Stomach (tissue), 8 donors: ENCODE measurements at regions not wholly inside any gene's neighbourhood (a gene's known extent, or its start where the extent isn't known, plus 50 kb on each side); places are given as distances from the start of the nearest gene placed in this dataset.

Experiments
- DNase-seq, 2 donors: peaks; one replicate each; pipeline versions ENCODE4 v3.0.0 to v3.0.0-alpha.2; 2013 to 2019
- H3K27ac ChIP-seq, 5 donors: fragments of 200-600 bp in 4 of 5; sonication (generic) in 4 of 5; one replicate each; pipeline ENCODE4 v1.5.1; 2013 to 2019; ENCODE audit warnings: mild to moderate bottlenecking in 1 of 5, moderate library complexity in 1 of 5
- H3K27me3 ChIP-seq, 3 donors: fragments of 200-600 bp; sonication (generic); one replicate each; pipeline ENCODE4 v1.5.1; 2017 to 2019; ENCODE audit warnings: mixed run types in 1 of 3
- H3K36me3 ChIP-seq, 4 donors: fragments of 200-600 bp; sonication (generic); 1 replicate in 3 of 4; 2 replicates in 1 of 4; pipeline ENCODE4 v1.5.1; 2016 to 2019
- H3K4me1 ChIP-seq, 4 donors: fragments of 200-600 bp; sonication (generic); one replicate each; pipeline ENCODE4 v1.5.1; 2016 to 2019
- H3K4me3 ChIP-seq, 4 donors: fragments of 200-600 bp; sonication (generic) in 3 of 4; one replicate each; pipeline ENCODE4 v1.5.1; 2016 to 2019; ENCODE audit warnings: mild to moderate bottlenecking in 1 of 4
- H3K9me3 ChIP-seq, 4 donors: fragments of 200-600 bp; sonication (generic); one replicate each; pipeline ENCODE4 v1.5.1; 2016 to 2019
- CTCF ChIP-seq, 7 experiments: fragments of 450-650 bp in 4 of 7; fragments of 200-600 bp in 3 of 7; sonication (generic) in 3 of 7; IDR thresholded peaks; one replicate each; pipeline ENCODE4 v1.5.1; 2016 to 2019; ENCODE audit warnings: antibody characterized with exemption in 7 of 7, control low read depth in 2 of 7, mild to moderate bottlenecking in 1 of 7
- EP300 ChIP-seq: sonication (generic); formaldehyde crosslinking; IDR thresholded peaks from one replicate; pipeline ENCODE4 v1.6.1; 2017; ENCODE audit warnings: antibody characterized with exemption
- POLR2A ChIP-seq, 4 donors: fragments of 450-650 bp; IDR thresholded peaks; one replicate each; pipeline ENCODE4 v1.6.1; 2016; ENCODE audit warnings: antibody characterized with exemption in 4 of 4, control low read depth in 2 of 4, mild to moderate bottlenecking in 1 of 4, moderate library complexity in 1 of 4
- POLR2AphosphoS5 ChIP-seq, 3 donors: sonication (generic); formaldehyde crosslinking; IDR thresholded peaks; one replicate each; pipeline ENCODE4 v1.6.1; 2016; ENCODE audit warnings: antibody characterized with exemption in 3 of 3
- WGBS, 5 donors: extraction: QIAGEN DNeasy Blood & Tissue Kit in 3 of 5; methylation state at CpG; one replicate each; pipeline versions ENCODE4 v1.1.5 to v1.1.7; 2013 to 2018; 5-methylcytosine and 5-hydroxymethylcytosine counted together
- intact Hi-C: fragments of 100-400 bp; cut with DNase I; formaldehyde crosslinking; loops from one replicate; pipeline ENCODE4 v1.15.1; 2023; ENCODE audit warnings: low total_unique reads
- donor health status: healthy with polysubstance abuse.
- donor health status: Bipolar disorder and iron deficiency.
- donor health status: healthy.

GRCh38 chr17:72311004-72311403 is 190.2 kb downstream of the SOX9 start:
- peaks cover 0 to 6% (median 0%) of the 10 kb centered on the region in 3 donors for H3K27me3 ChIP-seq
- H3K27ac ChIP-seq: no peak overlapping the region
- TF ChIP-seq CTCF (IDR thresholded peaks at IDR 0.05): no peak
- TF ChIP-seq EP300: no peak
- TF ChIP-seq POLR2AphosphoS5 (IDR thresholded peaks at IDR 0.05): no peak
- TF ChIP-seq POLR2A (IDR thresholded peaks at IDR 0.05): no peak
- H3K4me1 ChIP-seq: no peaks in the 10 kb centered on the region
- no peaks in the 10 kb centered on the region for H3K9me3 ChIP-seq
- H3K36me3 ChIP-seq: no peaks in the 10 kb centered on the region
- 69 to 100% (median 93%) methylated on average over 1 of the region's 1 CpG for WGBS, 5 donors
- intact Hi-C loops: no loop called here
- H3K4me3 ChIP-seq: no peak overlapping the region
- DNase-seq: no peak

GRCh38 chr17:72315122-72315913 is 194.5 kb downstream of the SOX9 start:
- no peak overlapping the region for H3K27ac ChIP-seq
- TF ChIP-seq EP300 (no peak), CTCF (IDR thresholded peaks at IDR 0.05) (no peak), POLR2A (IDR thresholded peaks at IDR 0.05) (no peak), POLR2AphosphoS5 (IDR thresholded peaks at IDR 0.05) (no peak)
- H3K9me3 ChIP-seq: no peaks in the 10 kb centered on the region
- no peaks in the 10 kb centered on the region for H3K4me1 ChIP-seq
- WGBS, 5 donors: 78 to 90% (median 89%) methylated on average over 4 of the region's 4 CpGs
- H3K27me3 ChIP-seq: no peaks in the 10 kb centered on the region
- intact Hi-C loops: no loop called here
- no peak overlapping the region for H3K4me3 ChIP-seq
- H3K36me3 ChIP-seq: no peaks in the 10 kb centered on the region
- DNase-seq: no peak

GRCh38 chr17:72318131-72318530 is 197.3 kb downstream of the SOX9 start:
- H3K27me3 ChIP-seq: no peaks in the 10 kb centered on the region
- 82 to 91% (median 89%) methylated on average over 5 of the region's 5 CpGs for WGBS, 5 donors
- TF ChIP-seq POLR2AphosphoS5 (IDR thresholded peaks at IDR 0.05): no peak
- TF ChIP-seq EP300: no peak
- no peak for TF ChIP-seq POLR2A (IDR thresholded peaks at IDR 0.05)
- no peak for TF ChIP-seq CTCF (IDR thresholded peaks at IDR 0.05)

GRCh38 chr17:72321896-72322295 is 201.1 kb downstream of the SOX9 start:
- Histone ChIP-seq H3K27me3 (no peaks in the 10 kb centered on the region), H3K4me3 (no peak overlapping the region), H3K4me1 (no peaks in the 10 kb centered on the region), H3K27ac (no peak overlapping the region), H3K9me3 (peaks cover 0 to 11% (median 4%) of the 10 kb centered on the region in 4 donors), H3K36me3 (no peaks in the 10 kb centered on the region)
- intact Hi-C loops: no loop called here
- WGBS, 5 donors: 78 to 88% (median 80%) methylated on average over 4 of the region's 4 CpGs
- DNase-seq: no peak
- TF ChIP-seq CTCF (IDR thresholded peaks at IDR 0.05) (no peak), EP300 (no peak), POLR2AphosphoS5 (IDR thresholded peaks at IDR 0.05) (no peak), POLR2A (IDR thresholded peaks at IDR 0.05) (no peak)

More at GRCh38 chr17:72318131-72318530, 197.3 kb downstream of the SOX9 start:
- no peak overlapping the region for H3K4me3 ChIP-seq
- H3K9me3 ChIP-seq: peaks cover 0 to 4% (median 0%) of the 10 kb centered on the region in 4 donors
- DNase-seq: no peak
- no peaks in the 10 kb centered on the region for H3K4me1 ChIP-seq
- H3K27ac ChIP-seq: no peak overlapping the region
- intact Hi-C loops: no loop called here
- no peaks in the 10 kb centered on the region for H3K36me3 ChIP-seq
